A549 (cell line): ENCODE measurements at regions not wholly inside any gene's neighbourhood (a gene's known extent, or its start where the extent isn't known, plus 50 kb on each side); places are given as distances from the start of the nearest gene placed in this dataset.

Source experiments
- CBX8 ChIP-seq: fragments of 200-600 bp; sonication (generic); IDR thresholded peaks from 2 replicates; pipeline ENCODE4 v1.6.1; 2016
- CHD4 ChIP-seq: fragments of 200-600 bp; sonication (generic); IDR thresholded peaks from 2 replicates; pipeline ENCODE4 v1.6.1; 2016; ENCODE audit warnings: antibody characterized with exemption, mild to moderate bottlenecking, borderline replicate concordance
- CTCF ChIP-seq: fragments of >200 bp; sonication (Bioruptor Twin); formaldehyde crosslinking; IDR thresholded peaks from 3 replicates; pipeline ENCODE4 v1.5.1; 2016
- EP300 ChIP-seq, 2 experiments: fragments of >200 bp; sonication (Bioruptor Twin); formaldehyde crosslinking; IDR thresholded peaks; 2 replicates in 1 of 2; 3 replicates in 1 of 2; pipeline ENCODE4 v1.6.1; 2016 to 2017
- ESRRA ChIP-seq: fragments of 150-350 bp; IDR thresholded peaks from 2 replicates; pipeline ENCODE4 v1.6.1; 2014; ENCODE audit warnings: mild to moderate bottlenecking, low read length, borderline replicate concordance
- POLR2A ChIP-seq: IDR thresholded peaks from 2 replicates; pipeline ENCODE4 v1.6.1; 2012; ENCODE audit warnings: mild to moderate bottlenecking, low read length
- RAD21 ChIP-seq, 2 experiments: fragments of >200 bp in 1 of 2; sonication (Bioruptor Twin) in 1 of 2; formaldehyde crosslinking in 1 of 2; IDR thresholded peaks in 1 of 2; conservative IDR thresholded peaks in 1 of 2; 2 replicates in 1 of 2; 3 replicates in 1 of 2; pipeline ENCODE4 v1.6.1; 2012 to 2018; ENCODE audit warnings: inconsistent platforms in 1 of 2
- RFX5 ChIP-seq: fragments of 450-650 bp; IDR thresholded peaks from 2 replicates; pipeline ENCODE4 v1.7.1; 2014; ENCODE audit warnings: antibody characterized with exemption, mild to moderate bottlenecking, moderate library complexity

GRCh38 chr4:14596904-14597303, 405.4 kb upstream of the CPEB2 start:
- TF ChIP-seq POLR2A = no peak
- TF ChIP-seq CTCF = no peak
- TF ChIP-seq EP300 (IDR thresholded peaks at IDR 0.05) = no peak
- no peak for TF ChIP-seq ESRRA
- no peak for TF ChIP-seq RAD21 (conservative IDR thresholded peaks at IDR 0.05 in 1 of 2, IDR thresholded peaks at IDR 0.05 in 1 of 2)
- TF ChIP-seq CBX8 = no peak
- TF ChIP-seq RFX5 = no peak
- TF ChIP-seq CHD4 = no peak
